Astrocyte of the spinal cord (primary cell): ENCODE measurements at regions not wholly inside any gene's neighbourhood (a gene's known extent, or its start where the extent isn't known, plus 50 kb on each side); places are given as distances from the start of the nearest gene placed in this dataset.

Experiments
- DNase-seq: peaks from one replicate; pipeline ENCODE4 v3.0.0; 2011; ENCODE audit warnings: low read depth, low spot score
- H3K4me3 ChIP-seq: 2 replicates; pipeline ENCODE4 v1.5.1; 2011; ENCODE audit warnings: low read depth, mild to moderate bottlenecking, low read length, moderate library complexity
- CTCF ChIP-seq: IDR thresholded peaks from 2 replicates; pipeline ENCODE4 v1.5.1; 2012; ENCODE audit warnings: low read depth, mild to moderate bottlenecking, low read length, inconsistent platforms
- in situ Hi-C: cut with HindIII; loops from 2 replicates; pipeline ENCODE4 v1.10.0; 2017; ENCODE audit warnings: low sequenced_read_pairs

- in situ Hi-C loops, result no loop called here
- DNase-seq, result peak; percentile 49
- H3K4me3 ChIP-seq, result no peak overlapping the region
- no peak for TF ChIP-seq CTCF
Observed at GRCh38 chr1:59079434-59080140, 217.3 kb upstream of the FGGY start.

DNA sequence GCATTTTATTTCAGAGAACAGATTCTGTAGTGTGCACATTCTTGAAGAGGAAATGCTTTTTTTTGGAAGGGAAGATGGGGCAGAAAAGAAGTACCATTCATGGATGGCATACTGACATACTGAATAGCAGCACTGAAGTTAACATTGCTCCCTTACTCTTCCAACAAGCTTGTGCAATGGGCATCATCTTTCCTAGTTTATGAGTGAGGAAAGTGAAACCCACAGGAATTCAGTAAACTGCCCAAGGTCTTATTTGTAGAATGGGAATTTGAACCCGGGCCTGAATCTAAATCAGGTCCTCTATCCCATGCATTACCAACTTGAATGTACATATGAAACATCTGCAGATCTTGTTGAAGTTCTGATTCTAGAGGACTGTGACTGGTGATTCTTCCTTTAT is 215.7 kb upstream of the FGGY start:
- no peak overlapping the region for H3K4me3 ChIP-seq
- DNase-seq, result no peak
- TF ChIP-seq CTCF, result no peak
- in situ Hi-C loops, result no loop called here

GRCh38 chr1:59081795-59082194 is 215.1 kb upstream of the FGGY start:
- TF ChIP-seq CTCF, result no peak
- DNase-seq, result no peak
- H3K4me3 ChIP-seq, result no peak overlapping the region
- in situ Hi-C loops, result no loop called here

DNA sequence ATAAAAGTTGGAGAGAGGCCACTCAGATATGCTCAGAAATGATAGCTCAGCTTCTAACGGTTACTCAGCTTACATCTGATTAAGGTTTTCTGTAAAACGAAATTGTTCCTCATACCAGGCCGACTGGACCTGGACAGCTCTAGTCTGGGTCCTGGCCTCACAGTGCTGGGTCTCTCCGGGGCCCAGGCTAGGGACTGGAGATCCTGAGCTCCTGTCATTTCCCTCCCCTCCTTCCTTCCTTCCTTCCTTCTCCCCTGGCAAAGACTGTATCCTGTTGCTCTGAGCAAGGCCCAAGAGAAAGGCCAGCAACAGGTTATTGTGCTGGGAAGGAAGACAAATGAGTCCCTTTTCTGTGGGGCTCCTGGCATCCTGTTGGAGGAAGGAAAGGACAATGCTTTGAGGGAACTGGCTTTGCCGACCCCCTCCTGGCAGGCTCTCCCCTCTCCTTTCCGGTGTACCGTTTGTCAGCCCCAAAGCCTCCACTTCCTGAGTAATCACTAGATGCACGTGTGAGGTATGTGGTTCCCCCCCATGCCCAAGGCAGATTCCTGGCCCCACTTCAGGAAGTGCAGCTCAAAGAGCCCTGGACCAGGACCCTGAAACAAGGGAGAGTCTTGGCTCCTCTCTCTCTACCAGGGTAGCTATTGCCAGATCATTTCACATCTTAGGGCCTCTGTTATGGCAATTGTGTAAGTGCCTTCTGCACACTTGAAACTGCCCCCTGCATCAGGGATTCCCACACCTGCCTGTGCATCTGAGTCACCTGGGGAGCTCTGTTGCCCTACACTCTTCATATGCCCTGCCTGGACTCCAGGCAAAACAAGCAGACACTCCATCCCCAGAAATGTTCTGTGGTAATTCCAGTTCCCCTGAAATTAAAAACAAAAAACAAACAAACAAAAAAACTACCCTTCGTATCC is 212.7 kb upstream of the FGGY start:
- peak; percentile 22 for DNase-seq
- in situ Hi-C loops, result no loop called here
- H3K4me3 ChIP-seq, result no peak overlapping the region
- TF ChIP-seq CTCF, result no peak

GRCh38 chr1:59085101-59085500 is 211.8 kb upstream of the FGGY start:
- in situ Hi-C loops, result no loop called here
- H3K4me3 ChIP-seq, result no peak overlapping the region
- no peak for TF ChIP-seq CTCF
- no peak for DNase-seq

DNA sequence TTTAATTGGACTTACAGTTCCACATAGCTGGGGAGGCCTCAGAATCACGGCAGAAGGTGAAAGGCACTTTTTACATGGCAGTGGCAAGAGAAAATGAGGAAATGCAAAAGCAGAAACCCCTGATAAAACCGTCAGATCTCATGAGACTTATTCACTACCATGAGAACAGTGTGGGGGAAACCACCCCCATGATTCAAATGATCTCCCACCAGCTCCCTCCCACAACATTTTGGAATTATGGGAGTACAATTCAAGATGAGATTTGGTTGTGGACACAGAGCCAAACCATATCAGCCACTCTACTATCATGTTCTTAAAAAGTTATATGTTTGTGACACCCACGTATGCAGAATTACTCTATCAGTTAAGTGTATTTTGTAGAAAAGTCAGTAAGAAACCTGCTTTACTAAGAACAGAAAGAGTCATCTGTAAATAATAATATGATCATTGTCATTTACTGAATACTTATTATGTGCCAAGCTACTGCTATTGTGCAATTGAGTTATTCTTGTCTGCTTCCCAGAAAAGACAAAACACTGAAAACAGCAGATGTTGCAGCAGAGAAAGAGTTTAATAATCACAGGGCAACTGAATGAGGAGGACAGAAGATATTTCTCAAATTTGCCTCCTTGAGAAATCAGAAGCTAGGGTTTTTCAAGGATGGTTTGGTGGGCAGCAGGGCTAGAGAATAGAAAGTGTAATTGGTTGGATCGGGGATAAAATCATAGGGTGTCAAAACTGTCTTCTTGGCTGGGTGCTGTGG is 207.7 kb upstream of the FGGY start:
- DNase-seq, result no peak
- TF ChIP-seq CTCF, result no peak
- in situ Hi-C loops, result no loop called here
- no peak overlapping the region for H3K4me3 ChIP-seq
